Uterus (tissue), 2 donors: ENCODE measurements at regions not wholly inside any gene's neighbourhood (a gene's known extent, or its start where the extent isn't known, plus 50 kb on each side); places are given as distances from the start of the nearest gene placed in this dataset.

Experiments
- POLR2A ChIP-seq, 2 donors: fragments of 450-650 bp; IDR thresholded peaks; one replicate each; pipeline ENCODE4 v1.6.1; 2016; ENCODE audit warnings: antibody characterized with exemption in 2 of 2, mild to moderate bottlenecking in 1 of 2, moderate library complexity in 1 of 2
- TF ChIP-seq, protein P1 (sequence below), 4 experiments: fragments of 200-600 bp in 2 of 4; fragments of 450-650 bp in 2 of 4; sonication (generic) in 2 of 4; IDR thresholded peaks; one replicate each; pipeline ENCODE4 v1.5.1; 2016 to 2019; ENCODE audit warnings: antibody characterized with exemption in 4 of 4, mild to moderate bottlenecking in 2 of 4, moderate library complexity in 1 of 4

DNA sequence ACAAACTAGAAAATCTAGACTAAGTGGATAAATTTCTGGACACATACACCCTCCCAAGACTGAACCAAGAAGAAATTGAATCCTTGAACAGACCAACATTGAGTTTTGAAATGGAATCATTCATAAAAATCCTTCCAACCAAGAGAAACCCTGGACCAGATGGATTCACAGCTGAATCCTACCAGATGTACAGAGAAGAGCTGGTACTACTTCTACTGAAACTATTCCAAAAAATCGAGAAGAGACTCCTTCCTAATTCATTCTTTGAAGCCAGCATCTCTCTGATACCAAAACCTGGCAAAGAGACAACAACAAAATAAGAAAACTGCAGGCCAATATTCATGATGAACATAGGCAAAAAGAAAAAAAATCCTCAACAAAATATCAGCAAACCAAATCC lies 227.4 kb downstream of the RPAP3 start:
- TF ChIP-seq POLR2A (IDR thresholded peaks at IDR 0.05) = no peak
- TF ChIP-seq, protein P1, sequence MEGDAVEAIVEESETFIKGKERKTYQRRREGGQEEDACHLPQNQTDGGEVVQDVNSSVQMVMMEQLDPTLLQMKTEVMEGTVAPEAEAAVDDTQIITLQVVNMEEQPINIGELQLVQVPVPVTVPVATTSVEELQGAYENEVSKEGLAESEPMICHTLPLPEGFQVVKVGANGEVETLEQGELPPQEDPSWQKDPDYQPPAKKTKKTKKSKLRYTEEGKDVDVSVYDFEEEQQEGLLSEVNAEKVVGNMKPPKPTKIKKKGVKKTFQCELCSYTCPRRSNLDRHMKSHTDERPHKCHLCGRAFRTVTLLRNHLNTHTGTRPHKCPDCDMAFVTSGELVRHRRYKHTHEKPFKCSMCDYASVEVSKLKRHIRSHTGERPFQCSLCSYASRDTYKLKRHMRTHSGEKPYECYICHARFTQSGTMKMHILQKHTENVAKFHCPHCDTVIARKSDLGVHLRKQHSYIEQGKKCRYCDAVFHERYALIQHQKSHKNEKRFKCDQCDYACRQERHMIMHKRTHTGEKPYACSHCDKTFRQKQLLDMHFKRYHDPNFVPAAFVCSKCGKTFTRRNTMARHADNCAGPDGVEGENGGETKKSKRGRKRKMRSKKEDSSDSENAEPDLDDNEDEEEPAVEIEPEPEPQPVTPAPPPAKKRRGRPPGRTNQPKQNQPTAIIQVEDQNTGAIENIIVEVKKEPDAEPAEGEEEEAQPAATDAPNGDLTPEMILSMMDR (IDR thresholded peaks at IDR 0.05) = no peak
